ENCODE measurements at regions not wholly inside any gene's neighbourhood (a gene's known extent, or its start where the extent isn't known, plus 50 kb on each side); places are given as distances from the start of the nearest gene placed in this dataset.
"Not testable (repeated sequence)": the region's sequence is repeated elsewhere in the genome, so short reads cannot be mapped to it uniquely, and the experiment has no call there.

DNA sequence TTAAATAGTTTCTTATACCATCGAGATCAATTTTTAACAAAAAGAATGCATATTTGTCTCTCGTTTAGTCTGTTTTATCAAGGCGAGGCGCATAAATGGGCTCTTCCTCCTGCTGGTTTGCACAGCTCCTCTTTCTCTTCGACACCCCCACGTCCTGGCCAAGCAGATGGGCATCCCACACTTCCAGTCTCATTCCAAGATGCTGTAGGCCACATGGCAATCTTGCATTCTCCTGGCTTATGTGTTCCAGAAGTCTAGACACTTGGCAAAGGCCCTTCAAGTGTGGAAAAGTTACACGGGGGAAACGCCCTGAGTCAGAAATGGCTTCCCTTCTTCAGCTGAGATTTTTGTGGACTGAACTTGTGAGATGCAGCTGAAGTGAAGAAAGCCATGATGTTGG, 447.1 kb downstream of the QKI start:
- ATAC-seq (ENCODE audit: low FRiP score) (no peak), DNase-seq (ENCODE audit: low spot score) (no peak)
- TF ChIP-seq, protein P1, sequence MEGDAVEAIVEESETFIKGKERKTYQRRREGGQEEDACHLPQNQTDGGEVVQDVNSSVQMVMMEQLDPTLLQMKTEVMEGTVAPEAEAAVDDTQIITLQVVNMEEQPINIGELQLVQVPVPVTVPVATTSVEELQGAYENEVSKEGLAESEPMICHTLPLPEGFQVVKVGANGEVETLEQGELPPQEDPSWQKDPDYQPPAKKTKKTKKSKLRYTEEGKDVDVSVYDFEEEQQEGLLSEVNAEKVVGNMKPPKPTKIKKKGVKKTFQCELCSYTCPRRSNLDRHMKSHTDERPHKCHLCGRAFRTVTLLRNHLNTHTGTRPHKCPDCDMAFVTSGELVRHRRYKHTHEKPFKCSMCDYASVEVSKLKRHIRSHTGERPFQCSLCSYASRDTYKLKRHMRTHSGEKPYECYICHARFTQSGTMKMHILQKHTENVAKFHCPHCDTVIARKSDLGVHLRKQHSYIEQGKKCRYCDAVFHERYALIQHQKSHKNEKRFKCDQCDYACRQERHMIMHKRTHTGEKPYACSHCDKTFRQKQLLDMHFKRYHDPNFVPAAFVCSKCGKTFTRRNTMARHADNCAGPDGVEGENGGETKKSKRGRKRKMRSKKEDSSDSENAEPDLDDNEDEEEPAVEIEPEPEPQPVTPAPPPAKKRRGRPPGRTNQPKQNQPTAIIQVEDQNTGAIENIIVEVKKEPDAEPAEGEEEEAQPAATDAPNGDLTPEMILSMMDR (IDR thresholded peaks at IDR 0.05): no peak

DNA sequence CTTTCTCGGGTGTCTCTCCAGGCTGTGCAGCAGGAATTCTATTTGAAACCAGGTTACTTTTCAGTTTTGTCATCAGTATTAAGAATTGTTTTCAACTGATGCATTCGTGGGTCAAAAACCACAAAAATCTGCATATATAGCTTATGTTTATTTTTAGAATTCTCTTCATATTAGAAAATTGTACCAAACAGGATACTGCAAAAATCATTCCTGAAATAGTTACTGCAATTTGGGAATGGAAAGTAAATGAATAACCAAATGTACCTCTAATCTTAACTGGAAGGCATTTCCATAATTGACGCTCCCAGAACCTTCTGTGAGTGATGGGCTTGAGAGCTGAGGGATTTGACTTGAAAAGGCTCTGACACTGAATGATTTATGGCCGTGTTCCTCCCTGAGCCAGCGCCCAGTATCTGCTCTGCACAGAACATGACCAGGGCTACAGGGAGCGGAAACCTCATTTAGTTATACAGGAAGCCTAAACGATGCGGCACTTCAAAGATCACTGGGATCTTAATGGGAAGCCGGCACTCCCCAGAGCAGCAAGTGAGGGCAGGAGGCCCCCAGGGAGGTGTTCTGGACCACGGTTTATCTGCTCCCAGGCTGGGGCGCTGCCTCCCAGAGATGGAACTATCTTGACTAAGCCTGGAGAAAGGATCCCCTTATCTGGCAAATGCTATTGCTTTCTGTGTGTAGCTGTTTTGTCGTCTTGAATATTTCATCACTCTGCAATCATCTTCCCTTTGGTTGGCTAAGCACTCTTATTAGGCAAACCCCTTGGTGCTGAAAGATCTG, 446.0 kb downstream of the QKI start:
- DNase-seq (ENCODE audit: low spot score): no peak
- TF ChIP-seq, protein P1 (IDR thresholded peaks at IDR 0.05): no peak
- ATAC-seq (ENCODE audit: low FRiP score): peak; percentile 67

DNA sequence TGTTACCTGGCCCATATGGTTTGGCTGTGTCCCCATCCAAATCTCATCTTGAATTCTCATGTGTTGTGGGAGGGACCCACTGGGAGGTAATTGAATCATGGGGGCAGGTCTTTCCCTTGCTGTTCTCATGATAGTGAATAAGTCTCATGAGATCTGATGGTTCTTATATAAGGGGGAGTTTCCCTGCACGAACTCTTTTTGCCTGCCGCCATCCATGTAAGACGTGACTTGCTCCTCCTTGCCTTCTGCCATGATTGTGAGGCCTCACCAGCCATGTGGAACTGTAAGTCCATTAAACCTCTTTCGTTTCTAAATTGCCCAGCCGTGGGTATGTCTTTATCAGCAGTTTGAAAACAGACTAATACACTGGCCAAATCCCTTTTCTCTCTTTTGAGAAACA, 444.4 kb downstream of the QKI start:
- DNase-seq (ENCODE audit: low spot score); ATAC-seq (ENCODE audit: low FRiP score): not testable (repeated sequence)

DNA sequence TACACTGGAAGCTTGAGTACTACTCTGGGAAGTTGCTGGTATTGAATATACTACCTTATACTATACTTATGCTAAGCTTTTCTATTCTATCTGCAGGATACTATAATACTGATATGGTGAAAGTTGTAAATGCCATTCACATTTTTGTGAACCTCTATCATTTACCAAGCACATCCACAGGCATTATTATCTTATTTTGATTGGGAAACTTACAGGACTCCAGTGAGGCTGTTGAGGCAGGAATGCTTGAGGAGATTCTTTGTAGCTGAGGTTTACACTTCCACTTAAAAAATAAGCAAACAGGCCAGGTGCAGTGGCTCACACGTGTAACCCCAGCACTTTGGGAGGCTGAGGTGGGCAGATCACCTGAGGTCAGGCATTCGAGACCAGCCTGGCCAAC, 442.9 kb downstream of the QKI start:
- ATAC-seq (ENCODE audit: low FRiP score) (no peak), DNase-seq (ENCODE audit: low spot score) (no peak)
- TF ChIP-seq, protein P1 (IDR thresholded peaks at IDR 0.05): no peak

DNA sequence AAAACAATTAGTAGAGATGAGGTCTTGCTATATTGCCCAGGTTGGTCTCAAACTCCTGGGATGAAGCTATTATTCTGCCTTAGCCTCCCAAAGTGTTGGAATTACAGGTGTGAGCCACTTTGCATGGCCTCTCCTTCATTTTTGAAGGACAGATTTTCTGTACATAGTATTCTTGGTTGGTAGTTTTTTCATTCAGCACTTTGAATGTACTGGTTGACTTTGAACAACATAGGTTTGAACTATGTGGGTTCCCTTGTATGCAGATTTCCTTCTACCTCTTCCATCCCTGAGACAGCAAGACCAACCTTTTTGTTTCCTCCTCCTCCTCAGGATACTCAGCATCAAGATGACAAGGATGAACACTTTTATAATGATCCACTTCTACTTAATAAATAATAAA, 436.4 kb downstream of the QKI start:
- TF ChIP-seq, protein P1 (IDR thresholded peaks at IDR 0.05): no peak
- no peak for ATAC-seq (ENCODE audit: low FRiP score)
- no peak for DNase-seq (ENCODE audit: low spot score)

DNA sequence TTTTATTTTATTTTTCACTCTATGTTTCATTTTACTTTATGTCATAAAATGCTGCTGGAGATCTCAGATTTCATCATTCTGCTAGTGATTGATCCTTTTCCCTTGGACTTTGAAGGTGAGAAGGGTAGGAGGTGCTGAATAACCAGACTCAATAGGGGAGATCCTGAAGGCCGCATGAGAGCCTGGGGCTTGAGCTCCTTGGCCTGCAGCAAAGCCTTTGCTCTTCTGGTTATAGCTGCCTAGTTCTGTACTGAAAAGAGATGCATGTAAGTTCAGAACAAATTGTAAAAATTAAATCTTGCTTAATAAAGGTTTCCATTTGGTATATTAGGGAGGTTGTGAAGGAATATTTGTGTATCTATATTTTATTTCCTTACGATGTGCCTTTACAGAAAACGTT, 430.2 kb downstream of the QKI start:
- ATAC-seq (ENCODE audit: low FRiP score): no peak
- TF ChIP-seq, protein P1 (IDR thresholded peaks at IDR 0.05): no peak
- no peak for DNase-seq (ENCODE audit: low spot score)

DNA sequence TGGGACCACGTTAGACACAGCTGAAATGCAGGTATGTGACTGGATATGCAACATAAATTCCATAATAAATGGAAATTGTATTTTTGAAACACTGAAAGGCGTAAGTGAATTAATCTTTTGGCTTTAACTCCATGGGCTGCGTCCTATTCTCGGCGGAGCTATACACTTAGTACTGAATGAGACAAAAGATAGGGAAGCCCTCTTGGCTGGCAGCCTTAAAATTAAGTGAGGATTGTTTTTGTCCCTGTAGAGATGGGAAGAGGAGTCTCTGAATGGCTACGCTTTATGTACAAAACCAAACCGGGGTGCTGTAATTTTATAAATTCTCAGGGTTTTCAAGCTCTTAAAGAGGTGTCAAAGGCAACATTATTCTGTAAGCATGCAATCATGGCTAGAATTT, 429.8 kb downstream of the QKI start:
- TF ChIP-seq, protein P1 (IDR thresholded peaks at IDR 0.05): no peak
- no peak for ATAC-seq (ENCODE audit: low FRiP score)
- DNase-seq (ENCODE audit: low spot score): no peak
